Fibroblast of skin of abdomen (primary cell): ENCODE measurements at regions not wholly inside any gene's neighbourhood (a gene's known extent, or its start where the extent isn't known, plus 50 kb on each side); places are given as distances from the start of the nearest gene placed in this dataset.
A peak's percentile ranks its signal among the peaks of the same experiment; 100 is the strongest.

Experiments used
- DNase-seq: peaks from one replicate; pipeline ENCODE4 v3.0.0-alpha.2; 2013

GRCh38 chr7:46152696-46153095, 231.6 kb upstream of the IGFBP3 start:
- no peak for DNase-seq

GRCh38 chr7:46150721-46151120, 229.6 kb upstream of the IGFBP3 start:
- peak; percentile 80 for DNase-seq

- DNase-seq: no peak
Observed at GRCh38 chr7:46150202-46150601, 229.1 kb upstream of the IGFBP3 start.

- no peak for DNase-seq
Observed at GRCh38 chr7:46147871-46148270, 226.8 kb upstream of the IGFBP3 start.

GRCh38 chr7:46146454-46147255, 225.6 kb upstream of the IGFBP3 start:
- peak; percentile 71 for DNase-seq

- peak; percentile 100 for DNase-seq
Observed at GRCh38 chr7:46145412-46145811, 224.3 kb upstream of the IGFBP3 start.

GRCh38 chr7:46143949-46144917, 223.2 kb upstream of the IGFBP3 start:
- no peak for DNase-seq

- DNase-seq: no peak
Observed at GRCh38 chr7:46143421-46143820, 222.3 kb upstream of the IGFBP3 start.

GRCh38 chr7:46139079-46139478, 218.0 kb upstream of the IGFBP3 start:
- DNase-seq: peak; percentile 92

- no peak for DNase-seq
Observed at GRCh38 chr7:46137725-46138124, 216.7 kb upstream of the IGFBP3 start.

- DNase-seq: no peak
Observed at GRCh38 chr7:46135557-46135956, 214.5 kb upstream of the IGFBP3 start.

GRCh38 chr7:46134795-46135194, 213.7 kb upstream of the IGFBP3 start:
- DNase-seq: no peak

GRCh38 chr7:46134385-46134784, 213.3 kb upstream of the IGFBP3 start:
- DNase-seq: no peak

- peak; percentile 34 for DNase-seq
Observed at GRCh38 chr7:46133751-46134150, 212.7 kb upstream of the IGFBP3 start.

- peak; percentile 74 for DNase-seq
Observed at GRCh38 chr7:46133072-46133471, 212.0 kb upstream of the IGFBP3 start.

GRCh38 chr7:46131916-46132795, 211.1 kb upstream of the IGFBP3 start:
- DNase-seq: peak; percentile 47

GRCh38 chr7:46129831-46130230, 208.8 kb upstream of the IGFBP3 start:
- no peak for DNase-seq

GRCh38 chr7:46127814-46128213, 206.7 kb upstream of the IGFBP3 start:
- no peak for DNase-seq

- DNase-seq: no peak
Observed at GRCh38 chr7:46126675-46127300, 205.7 kb upstream of the IGFBP3 start.

- no peak for DNase-seq
Observed at GRCh38 chr7:46123756-46124343, 202.8 kb upstream of the IGFBP3 start.

- no peak for DNase-seq
Observed at GRCh38 chr7:46115410-46115809, 194.3 kb upstream of the IGFBP3 start.

- DNase-seq: no peak
Observed at GRCh38 chr7:46109437-46109836, 188.4 kb upstream of the IGFBP3 start.
